IPS-20b (cell line): ENCODE measurements at regions not wholly inside any gene's neighbourhood (a gene's known extent, or its start where the extent isn't known, plus 50 kb on each side); places are given as distances from the start of the nearest gene placed in this dataset.

ENCODE experiments used
- H3K27ac ChIP-seq: one replicate; pipeline ENCODE4 v1.5.1; 2013; ENCODE audit warnings: low read length
- H3K27me3 ChIP-seq: 2 replicates; pipeline ENCODE4 v1.6.1; 2013; ENCODE audit warnings: mild to moderate bottlenecking, low read length, inconsistent platforms; ENCODE audit not compliant: insufficient read depth
- H3K36me3 ChIP-seq: 2 replicates; pipeline ENCODE4 v1.6.1; 2013; ENCODE audit warnings: low read depth, mild to moderate bottlenecking, inconsistent platforms, low read length, moderate library complexity; ENCODE audit not compliant: insufficient read depth
- H3K4me1 ChIP-seq: 2 replicates; pipeline ENCODE4 v1.6.1; 2013; ENCODE audit warnings: mild to moderate bottlenecking, control low read depth, inconsistent platforms, low read length, moderate library complexity; ENCODE audit not compliant: insufficient read depth
- H3K4me3 ChIP-seq: 2 replicates; pipeline ENCODE4 v1.5.1; 2013; ENCODE audit warnings: mild to moderate bottlenecking, low read length, inconsistent platforms
- H3K9ac ChIP-seq: 2 replicates; pipeline ENCODE4 v1.6.1; 2013; ENCODE audit warnings: low read depth, mild to moderate bottlenecking, inconsistent platforms, low read length, moderate library complexity
- H3K9me3 ChIP-seq: 2 replicates; pipeline ENCODE4 v1.6.1; 2013; ENCODE audit warnings: mild to moderate bottlenecking, low read depth, low read length, inconsistent platforms; ENCODE audit not compliant: insufficient read depth

- H3K27ac ChIP-seq: no peak overlapping the region
- peaks cover 5% of the 10 kb centered on the region; the same call in 1 of the 2 replicates for H3K4me1 ChIP-seq
- no peaks in the 10 kb centered on the region for H3K9me3 ChIP-seq
These were observed 54.2 kb upstream of the ADGRF1 start for GRCh38 chr6:47096211-47096895.

GRCh38 chr6:47094241-47094925 lies 52.3 kb upstream of the ADGRF1 start:
- Histone ChIP-seq H3K9ac (no peak overlapping the region), H3K4me1 (peaks cover 5% of the 10 kb centered on the region; the same call in 1 of the 2 replicates), H3K27ac (no peak overlapping the region), H3K36me3 (no peaks in the 10 kb centered on the region), H3K27me3 (no peaks in the 10 kb centered on the region), H3K9me3 (no peaks in the 10 kb centered on the region), H3K4me3 (no peak overlapping the region)

More at GRCh38 chr6:47096211-47096895, 54.2 kb upstream of the ADGRF1 start:
- Histone ChIP-seq H3K9ac (no peak overlapping the region), H3K36me3 (no peaks in the 10 kb centered on the region), H3K4me3 (no peak overlapping the region), H3K27me3 (no peaks in the 10 kb centered on the region)

- Histone ChIP-seq H3K4me1 (peaks cover 5% of the 10 kb centered on the region; the same call in 1 of the 2 replicates), H3K9me3 (no peaks in the 10 kb centered on the region), H3K27me3 (no peaks in the 10 kb centered on the region), H3K9ac (no peak overlapping the region), H3K4me3 (no peak overlapping the region), H3K36me3 (no peaks in the 10 kb centered on the region), H3K27ac (no peak overlapping the region)
These were observed 51.0 kb upstream of the ADGRF1 start for GRCh38 chr6:47093169-47093568.

- Histone ChIP-seq H3K9me3 (no peaks in the 10 kb centered on the region), H3K9ac (no peak overlapping the region), H3K4me3 (no peak overlapping the region), H3K4me1 (peaks cover 3% of the 10 kb centered on the region; the same call in 1 of the 2 replicates), H3K27ac (no peak overlapping the region), H3K36me3 (no peaks in the 10 kb centered on the region), H3K27me3 (no peaks in the 10 kb centered on the region)
These were observed 49.9 kb upstream of the ADGRF1 start for GRCh38 chr6:47091886-47092668.
